Astrocyte of the spinal cord (primary cell): ENCODE measurements at regions not wholly inside any gene's neighbourhood (a gene's known extent, or its start where the extent isn't known, plus 50 kb on each side); places are given as distances from the start of the nearest gene placed in this dataset.
A peak's percentile ranks its signal among the peaks of the same experiment; 100 is the strongest.

Experiments used
- DNase-seq: peaks from one replicate; pipeline ENCODE4 v3.0.0; 2011; ENCODE audit warnings: low read depth, low spot score
- H3K4me3 ChIP-seq: 2 replicates; pipeline ENCODE4 v1.5.1; 2011; ENCODE audit warnings: low read depth, mild to moderate bottlenecking, low read length, moderate library complexity
- in situ Hi-C: cut with HindIII; loops from 2 replicates; pipeline ENCODE4 v1.10.0; 2017; ENCODE audit warnings: low sequenced_read_pairs
- TF ChIP-seq, protein P1 (sequence below): IDR thresholded peaks from 2 replicates; pipeline ENCODE4 v1.5.1; 2012; ENCODE audit warnings: low read depth, mild to moderate bottlenecking, low read length, inconsistent platforms

DNA sequence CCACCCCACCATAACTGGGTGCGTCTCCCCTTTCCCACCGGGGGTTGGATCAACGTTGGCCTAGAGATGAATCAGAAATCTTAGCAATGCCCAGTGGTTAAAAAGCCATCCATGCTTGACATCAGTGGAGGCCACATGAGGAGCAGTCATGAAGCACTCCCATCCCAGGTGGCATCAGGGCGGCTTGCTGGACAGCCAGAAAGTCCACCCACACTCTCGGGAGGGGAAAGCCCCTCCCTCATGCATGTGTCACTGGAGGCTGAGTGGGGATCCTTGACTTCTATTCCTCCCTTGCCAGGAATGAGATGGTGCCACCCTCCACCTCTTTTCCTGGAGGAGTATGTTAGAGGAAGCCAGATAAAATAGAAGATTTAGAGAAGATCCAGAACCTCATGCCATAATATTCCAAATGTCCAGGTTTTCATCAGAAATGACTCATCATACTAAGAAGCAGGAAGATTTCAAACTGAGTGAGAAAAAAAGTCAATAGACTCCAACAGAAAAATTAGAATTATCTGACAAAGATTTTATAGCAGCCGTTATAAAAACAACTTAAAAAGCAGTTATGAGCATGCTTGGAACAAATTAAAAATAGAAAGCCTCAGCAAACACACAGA is 507.1 kb upstream of the ID2 start:
- no peak overlapping the region for H3K4me3 ChIP-seq
- DNase-seq: peak; percentile 14
- in situ Hi-C loops: no loop called here
- TF ChIP-seq, protein P1, sequence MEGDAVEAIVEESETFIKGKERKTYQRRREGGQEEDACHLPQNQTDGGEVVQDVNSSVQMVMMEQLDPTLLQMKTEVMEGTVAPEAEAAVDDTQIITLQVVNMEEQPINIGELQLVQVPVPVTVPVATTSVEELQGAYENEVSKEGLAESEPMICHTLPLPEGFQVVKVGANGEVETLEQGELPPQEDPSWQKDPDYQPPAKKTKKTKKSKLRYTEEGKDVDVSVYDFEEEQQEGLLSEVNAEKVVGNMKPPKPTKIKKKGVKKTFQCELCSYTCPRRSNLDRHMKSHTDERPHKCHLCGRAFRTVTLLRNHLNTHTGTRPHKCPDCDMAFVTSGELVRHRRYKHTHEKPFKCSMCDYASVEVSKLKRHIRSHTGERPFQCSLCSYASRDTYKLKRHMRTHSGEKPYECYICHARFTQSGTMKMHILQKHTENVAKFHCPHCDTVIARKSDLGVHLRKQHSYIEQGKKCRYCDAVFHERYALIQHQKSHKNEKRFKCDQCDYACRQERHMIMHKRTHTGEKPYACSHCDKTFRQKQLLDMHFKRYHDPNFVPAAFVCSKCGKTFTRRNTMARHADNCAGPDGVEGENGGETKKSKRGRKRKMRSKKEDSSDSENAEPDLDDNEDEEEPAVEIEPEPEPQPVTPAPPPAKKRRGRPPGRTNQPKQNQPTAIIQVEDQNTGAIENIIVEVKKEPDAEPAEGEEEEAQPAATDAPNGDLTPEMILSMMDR: no peak

DNA sequence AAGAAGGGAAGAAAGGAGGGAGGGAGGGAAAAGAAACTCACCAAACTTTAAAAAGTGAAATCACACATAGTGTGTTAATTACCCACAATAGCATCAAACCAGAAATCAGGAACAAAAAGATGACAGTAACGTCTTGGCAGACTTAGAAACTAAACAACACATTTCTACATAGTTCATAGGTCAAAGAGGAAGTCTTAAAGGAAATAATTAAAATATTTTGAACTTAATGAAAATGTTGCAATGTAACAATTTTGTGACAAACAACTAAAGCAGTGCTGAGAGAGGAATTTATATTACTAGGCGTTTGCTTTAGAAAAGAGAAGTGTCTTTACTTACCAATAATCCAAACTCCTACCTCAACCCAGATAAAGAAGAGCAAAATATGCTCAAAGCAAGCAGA is 505.0 kb upstream of the ID2 start:
- TF ChIP-seq, protein P1: no peak
- H3K4me3 ChIP-seq: no peak overlapping the region
- DNase-seq: no peak
- in situ Hi-C loops: no loop called here

DNA sequence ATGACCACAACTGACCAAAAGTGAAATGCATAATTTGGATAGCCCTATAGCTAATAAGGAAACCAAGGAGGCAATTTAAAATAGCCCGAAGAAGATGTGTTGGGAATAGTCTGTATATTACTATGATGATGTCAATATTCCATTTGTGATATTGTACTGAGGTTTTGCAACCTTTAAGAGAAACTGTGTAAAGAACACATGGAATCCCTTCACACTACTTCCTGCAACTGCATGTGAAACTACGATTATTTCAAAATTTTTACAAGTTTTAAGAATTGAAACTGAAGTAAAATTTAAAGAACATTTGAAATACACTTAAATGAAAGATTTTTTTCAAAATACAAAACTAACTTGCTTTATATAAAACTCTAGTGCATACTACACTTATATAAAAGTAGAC is 504.3 kb upstream of the ID2 start:
- no peak for DNase-seq
- in situ Hi-C loops: no loop called here
- no peak overlapping the region for H3K4me3 ChIP-seq
- TF ChIP-seq, protein P1: no peak

DNA sequence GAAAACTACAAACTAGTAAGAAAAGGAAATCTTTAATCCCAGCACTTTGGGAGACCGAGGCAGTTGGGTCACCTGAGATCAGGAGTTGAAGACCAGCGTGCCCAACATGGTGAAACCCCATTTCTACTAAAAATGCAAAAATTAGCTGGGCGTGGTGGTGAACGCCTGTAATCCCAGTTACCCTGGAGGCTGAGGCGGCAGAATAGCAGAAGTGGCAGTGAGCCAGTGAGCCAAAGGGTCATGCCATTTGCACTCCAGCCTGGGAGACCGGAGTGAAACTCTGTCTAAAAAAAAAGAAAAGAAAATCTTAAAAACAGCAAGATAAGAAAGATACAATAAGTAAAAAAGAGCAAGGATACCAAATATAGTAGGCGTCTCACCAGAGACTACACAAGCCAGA is 502.9 kb upstream of the ID2 start:
- in situ Hi-C loops: no loop called here
- no peak overlapping the region for H3K4me3 ChIP-seq
- TF ChIP-seq, protein P1: no peak
- DNase-seq: no peak

DNA sequence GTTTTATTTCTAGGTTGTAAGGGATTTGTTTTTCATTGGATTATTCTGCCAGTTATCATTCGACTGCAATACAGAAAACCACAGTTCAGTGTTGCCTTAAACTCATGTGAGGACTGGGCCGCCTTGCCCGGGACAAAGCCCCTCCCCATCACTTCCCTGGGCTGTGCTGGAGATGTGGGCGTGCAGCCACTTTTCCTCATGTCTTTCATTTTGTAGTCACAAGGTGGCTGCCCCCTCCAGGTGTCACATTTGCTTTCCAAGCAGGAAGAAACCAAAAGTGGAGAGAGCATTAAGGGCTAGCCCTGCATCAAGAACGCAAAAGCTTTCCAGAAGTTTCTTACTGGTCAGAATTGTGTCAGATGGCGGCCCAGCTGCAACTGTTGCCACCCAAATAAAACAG is 492.5 kb upstream of the ID2 start:
- in situ Hi-C loops: no loop called here
- H3K4me3 ChIP-seq: no peak overlapping the region
- TF ChIP-seq, protein P1: no peak
- DNase-seq: no peak

DNA sequence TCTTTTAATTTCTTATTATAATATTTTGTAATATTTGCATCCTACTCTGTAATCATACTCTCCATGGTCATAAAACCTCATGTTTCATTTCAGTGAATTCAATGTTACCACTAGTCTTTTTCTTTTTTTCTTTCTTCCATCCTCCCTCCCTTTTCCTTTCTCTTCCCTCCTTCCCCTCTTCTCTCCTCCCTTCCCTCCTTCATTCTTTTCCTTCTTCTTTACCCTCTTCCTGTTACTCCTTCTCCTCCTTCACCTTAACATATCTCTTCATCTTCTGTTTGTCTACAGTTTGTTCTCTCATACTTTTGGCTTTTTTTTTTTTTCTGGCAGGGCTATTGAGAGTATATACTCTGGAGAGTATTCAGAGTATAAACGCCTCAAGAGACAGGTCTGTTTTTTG is 491.6 kb upstream of the ID2 start:
- no peak for DNase-seq
- H3K4me3 ChIP-seq: no peak overlapping the region
- in situ Hi-C loops: no loop called here
- TF ChIP-seq, protein P1: no peak

DNA sequence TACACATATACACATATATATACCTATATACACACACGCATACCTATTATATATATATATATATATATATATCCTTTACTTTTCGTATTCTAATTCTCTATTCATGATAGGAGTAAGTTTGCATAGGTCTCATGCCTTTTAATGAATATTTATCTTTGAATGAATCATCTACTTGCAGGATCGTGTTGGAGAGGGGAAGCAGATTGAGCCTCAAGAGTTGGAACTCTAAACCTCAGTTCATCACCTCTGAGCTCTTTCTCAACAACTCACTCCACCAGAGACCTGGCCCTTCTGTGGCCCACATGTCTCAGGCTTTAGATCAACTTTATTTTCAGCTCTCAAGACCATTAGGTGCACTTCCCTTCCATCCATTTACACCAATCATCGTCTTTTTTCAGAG is 490.4 kb upstream of the ID2 start:
- TF ChIP-seq, protein P1: no peak
- in situ Hi-C loops: no loop called here
- no peak overlapping the region for H3K4me3 ChIP-seq
- no peak for DNase-seq
